H1 (cell line): ENCODE measurements at regions not wholly inside any gene's neighbourhood (a gene's known extent, or its start where the extent isn't known, plus 50 kb on each side); places are given as distances from the start of the nearest gene placed in this dataset.

Source experiments
- CTCF ChIA-PET: fragments of 300-600 bp; sonication (Branson Sonifier 250); formaldehyde crosslinking; loops from one replicate; lab custom pipeline; 2021; ENCODE audit not compliant: partially characterized antibody; lab: Charles Lee
- POLR2A ChIA-PET: fragments of 300-600 bp; sonication (Branson Sonifier 250); formaldehyde crosslinking; loops from one replicate; lab custom pipeline; 2021; ENCODE audit warnings: inconsistent platforms; ENCODE audit not compliant: partially characterized antibody; lab: Charles Lee
- DNase-seq, 2 experiments: peaks; one replicate each; pipeline versions ENCODE4 v3.0.0 to v3.0.0-alpha.2; 2010 to 2022; ENCODE audit warnings: low spot score in 2 of 2, low read depth in 1 of 2, mixed read lengths in 1 of 2
- FAIRE-seq: peaks from 2 replicates; lab custom pipeline; 2011; peaks lifted over from hg19 to GRCh38; lab: Jason Lieb, UNC
- H2AFZ ChIP-seq: 2 replicates; pipeline ENCODE4 v1.8.1; 2012; ENCODE audit warnings: low read length, inconsistent platforms
- H2AK5ac ChIP-seq: 2 replicates; pipeline ENCODE4 v1.6.1; 2013; ENCODE audit warnings: low read depth, low read length
- H2BK120ac ChIP-seq: replicated peaks from 2 replicates; pipeline ENCODE3; 2013; ENCODE audit warnings: low read depth, low read length, inconsistent platforms
- H2BK12ac ChIP-seq: 2 replicates; pipeline ENCODE4 v1.6.1; 2013; ENCODE audit warnings: low read depth, low read length
- H2BK15ac ChIP-seq: 2 replicates; pipeline ENCODE4 v1.6.1; 2013; ENCODE audit warnings: low read length
- H2BK20ac ChIP-seq: 2 replicates; pipeline ENCODE4 v1.6.1; 2013; ENCODE audit warnings: low read length
- H2BK5ac ChIP-seq: 2 replicates; pipeline ENCODE4 v1.6.1; 2013; ENCODE audit warnings: low read depth, low read length
- H3K14ac ChIP-seq: 2 replicates; pipeline ENCODE4 v1.6.1; 2013; ENCODE audit warnings: inconsistent platforms; ENCODE audit not compliant: insufficient read length
- H3K18ac ChIP-seq: 2 replicates; pipeline ENCODE4 v1.6.1; 2013; ENCODE audit warnings: low read length; ENCODE audit errors: extremely low read depth
- H3K23ac ChIP-seq: 2 replicates; pipeline ENCODE4 v1.6.1; 2013; ENCODE audit warnings: inconsistent platforms; ENCODE audit not compliant: insufficient read length
- H3K23me2 ChIP-seq: 2 replicates; pipeline ENCODE4 v1.6.1; 2013; ENCODE audit warnings: low read depth, low read length
- H3K27ac ChIP-seq: 2 replicates; pipeline ENCODE4 v1.6.1; 2011; ENCODE audit warnings: low read depth, low read length, inconsistent platforms
- H3K27me3 ChIP-seq, 4 experiments: replicated peaks in 1 of 4; 1 replicate in 1 of 4; 2 replicates in 3 of 4; pipeline versions ENCODE4 v1.6.1 to v1.8.1; 2011 to 2013; ENCODE audit warnings: low read length in 3 of 4, mild to moderate bottlenecking in 3 of 4, inconsistent platforms in 2 of 4, mixed read lengths in 2 of 4, moderate library complexity in 1 of 4; ENCODE audit not compliant: control insufficient read depth in 3 of 4, insufficient read depth in 3 of 4; ENCODE audit errors: extremely low read depth in 1 of 4
- H3K36me3 ChIP-seq, 4 experiments: 2 replicates each; pipeline versions ENCODE4 v1.6.1 to v1.8.1; 2011 to 2013; ENCODE audit warnings: mild to moderate bottlenecking in 4 of 4, low read length in 3 of 4, moderate library complexity in 2 of 4, control low read depth in 1 of 4, inconsistent platforms in 1 of 4; ENCODE audit not compliant: insufficient read depth in 4 of 4, control insufficient read depth in 2 of 4
- H3K4ac ChIP-seq: replicated peaks from 2 replicates; pipeline ENCODE3; 2013; ENCODE audit warnings: low read length, low read depth, mixed read lengths, inconsistent platforms; ENCODE audit not compliant: insufficient read length
- H3K4me1 ChIP-seq, 4 experiments: replicated peaks in 1 of 4; 1 replicate in 1 of 4; 2 replicates in 3 of 4; pipeline versions ENCODE4 v1.6.1 to v1.8.1; 2011 to 2013; ENCODE audit warnings: low read length in 3 of 4, inconsistent platforms in 2 of 4, mixed read lengths in 1 of 4; ENCODE audit not compliant: insufficient read depth in 4 of 4, control insufficient read depth in 3 of 4
- H3K4me2 ChIP-seq, 2 experiments: 2 replicates each; pipeline versions ENCODE4 v1.6.1 to v1.8.1; 2011 to 2013; ENCODE audit warnings: low read depth in 2 of 2, low read length in 2 of 2, control low read depth in 1 of 2, inconsistent platforms in 1 of 2, mild to moderate bottlenecking in 1 of 2; ENCODE audit not compliant: insufficient read depth in 1 of 2
- H3K4me3 ChIP-seq, 4 experiments: fragments of 200-600, 300-600 bp in 1 of 4; sonication (generic), shearing (Covaris generic), sonication (Bioruptor Twin) in 1 of 4; 2 replicates each; pipeline versions ENCODE4 v1.5.1 to v1.8.1; 2011 to 2016; ENCODE audit warnings: low read length in 4 of 4, low read depth in 3 of 4, control low read depth in 2 of 4, inconsistent platforms in 2 of 4, mild to moderate bottlenecking in 2 of 4, mixed read lengths in 1 of 4, moderate library complexity in 1 of 4; ENCODE audit not compliant: insufficient read depth in 2 of 4; ENCODE audit errors: extremely low read depth in 1 of 4
- H3K56ac ChIP-seq: replicated peaks from 2 replicates; pipeline ENCODE3; 2013; ENCODE audit warnings: low read depth, mild to moderate bottlenecking, mixed read lengths, low read length, inconsistent platforms; ENCODE audit not compliant: insufficient read length
- H3K79me1 ChIP-seq: 2 replicates; pipeline ENCODE4 v1.6.1; 2013; ENCODE audit warnings: low read depth, low read length, control low read depth
- H3K79me2 ChIP-seq, 2 experiments: 2 replicates each; pipeline versions ENCODE4 v1.6.1 to v1.8.1; 2012 to 2013; ENCODE audit warnings: low read length in 2 of 2, mild to moderate bottlenecking in 2 of 2, inconsistent platforms in 1 of 2; ENCODE audit not compliant: insufficient read depth in 2 of 2, control insufficient read depth in 1 of 2
- H3K9ac ChIP-seq, 4 experiments: replicated peaks in 1 of 4; 1 replicate in 1 of 4; 2 replicates in 3 of 4; pipeline versions ENCODE4 v1.6.1 to v1.8.1; 2011 to 2013; ENCODE audit warnings: low read depth in 3 of 4, low read length in 3 of 4, control low read depth in 2 of 4, mild to moderate bottlenecking in 2 of 4, moderate library complexity in 2 of 4, inconsistent platforms in 1 of 4; ENCODE audit errors: extremely low read depth in 1 of 4
- H3K9me3 ChIP-seq, 2 experiments: 2 replicates each; pipeline versions ENCODE4 v1.6.1 to v1.8.1; 2012 to 2013; ENCODE audit warnings: mild to moderate bottlenecking in 2 of 2, moderate library complexity in 2 of 2, control low read depth in 1 of 2, inconsistent platforms in 1 of 2, low read depth in 1 of 2, low read length in 1 of 2, mixed read lengths in 1 of 2; ENCODE audit not compliant: insufficient read depth in 2 of 2
- H4K20me1 ChIP-seq, 2 experiments: replicated peaks in 1 of 2; 2 replicates each; pipeline versions ENCODE3 to v1.8.1; 2011 to 2013; ENCODE audit warnings: inconsistent platforms in 2 of 2, low read length in 2 of 2, mild to moderate bottlenecking in 1 of 2; ENCODE audit not compliant: insufficient read depth in 2 of 2, control insufficient read depth in 1 of 2
- H4K5ac ChIP-seq: 2 replicates; pipeline ENCODE4 v1.6.1; 2013; ENCODE audit warnings: low read length, low read depth, mixed read lengths, inconsistent platforms; ENCODE audit not compliant: insufficient read length
- H4K8ac ChIP-seq: 2 replicates; pipeline ENCODE4 v1.8.0; 2013; ENCODE audit warnings: mild to moderate bottlenecking, moderate library complexity, low read length, inconsistent platforms; ENCODE audit not compliant: insufficient read depth; ENCODE audit errors: extremely low read depth
- H4K91ac ChIP-seq: replicated peaks from 2 replicates; pipeline ENCODE3; 2013; ENCODE audit warnings: low read length, mixed read lengths, inconsistent platforms; ENCODE audit not compliant: insufficient read length
- POLR2A ChIP-seq, 2 experiments: IDR thresholded peaks; 1 replicate in 1 of 2; 2 replicates in 1 of 2; pipeline ENCODE4 v1.6.1; 2011; ENCODE audit warnings: low read depth in 2 of 2, low read length in 2 of 2, mild to moderate bottlenecking in 2 of 2; ENCODE audit errors: control extremely low read depth in 1 of 2
- RFX5 ChIP-seq: IDR thresholded peaks from 2 replicates; pipeline ENCODE4 v1.6.1; 2011; ENCODE audit warnings: low read depth, low read length, improper control_type of control experiment, borderline replicate concordance
- RXRA ChIP-seq: IDR thresholded peaks from 2 replicates; pipeline ENCODE4 v1.6.1; 2011; ENCODE audit warnings: low read depth, mild to moderate bottlenecking, low read length, moderate library complexity; ENCODE audit not compliant: insufficient read depth
- WGBS, 2 experiments: shearing (Covaris generic) in 1 of 2; methylation state at CpG; one replicate each; pipeline versions ENCODE4 v1.1.6 to v1.1.7; 2013 to 2015; ENCODE audit warnings: low lambda C conversion rate in 2 of 2, mixed read lengths in 2 of 2, inconsistent platforms in 1 of 2, low coverage in 1 of 2, missing lambda C conversion rate in 1 of 2; ENCODE audit not compliant: insufficient replicate concordance in 2 of 2, insufficient coverage in 1 of 2, insufficient read length in 1 of 2; ENCODE audit errors: extremely low coverage in 1 of 2, missing lambda C conversion rate in 1 of 2; 5-methylcytosine and 5-hydroxymethylcytosine counted together

- H3K9me3 ChIP-seq: no peaks in the 10 kb centered on the region
- DNase-seq (no peak), FAIRE-seq (no peak)
- H3K56ac ChIP-seq: no peak overlapping the region
- TF ChIP-seq POLR2A (IDR thresholded peaks at IDR 0.05; ENCODE audit: control extremely low read depth in 1 of 2, low read depth in 2 of 2, low read length in 2 of 2) (no peak), RXRA (no peak), RFX5 (no peak)
- no peak overlapping the region for H3K23ac ChIP-seq
- no peak overlapping the region for H2BK20ac ChIP-seq
- no peak overlapping the region for H2BK5ac ChIP-seq
- H4K20me1 ChIP-seq: no peaks in the 10 kb centered on the region
- H3K9ac ChIP-seq: no peak overlapping the region
- no peak overlapping the region for H2AK5ac ChIP-seq
- H3K79me2 ChIP-seq: no peaks in the 10 kb centered on the region
- ChIA-PET POLR2A (no interaction called here), CTCF (interaction anchor here (1.2 kb wide), 1 partner anchor 21 kb away, joined by 3 read pairs; no protein-coding TSS in a partner anchor)
- H3K4me2 ChIP-seq: no peak overlapping the region
- no peak overlapping the region for H4K5ac ChIP-seq
- H3K27ac ChIP-seq: no peak overlapping the region
- 92% methylated on average over 3 of the region's 3 CpGs; no CpG with 5 or more reads in 1 of the 2 experiments for WGBS, 2 experiments
- peaks cover 0 to 2% (median 0%) of the 10 kb centered on the region in 4 experiments; a peak in 3 of 7 replicates for H3K4me1 ChIP-seq
- no peaks in the 10 kb centered on the region for H3K36me3 ChIP-seq
- no peak overlapping the region for H2BK12ac ChIP-seq
- H2AFZ ChIP-seq: no peak overlapping the region
- no peaks in the 10 kb centered on the region for H3K79me1 ChIP-seq
- no peak overlapping the region for H2BK15ac ChIP-seq
- H3K4me3 ChIP-seq: no peak overlapping the region
- no peak overlapping the region for H4K91ac ChIP-seq
- no peak overlapping the region for H3K18ac ChIP-seq
- no peak overlapping the region for H2BK120ac ChIP-seq
- H3K23me2 ChIP-seq: peaks cover 12% of the 10 kb centered on the region; the same call in 1 of the 2 replicates
- H3K14ac ChIP-seq: no peak overlapping the region
- H3K27me3 ChIP-seq: peaks cover 3 to 22% (median 10%) of the 10 kb centered on the region in 4 experiments
- no peak overlapping the region for H3K4ac ChIP-seq
- H4K8ac ChIP-seq: no peak overlapping the region
These were observed 262.0 kb downstream of the CGGBP1 start for GRCh38 chr3:87796843-87797185.
